DOHH2 (cell line): ENCODE measurements at regions not wholly inside any gene's neighbourhood (a gene's known extent, or its start where the extent isn't known, plus 50 kb on each side); places are given as distances from the start of the nearest gene placed in this dataset.

Source experiments
- H3F3A ChIP-seq: fragments of 200-600 bp; sonication (generic), shearing (Covaris generic); 2 replicates; pipeline ENCODE4 v1.6.0; 2016; ENCODE audit warnings: antibody characterized with exemption, mild to moderate bottlenecking; ENCODE audit not compliant: control insufficient read depth, insufficient read depth
- H3K27ac ChIP-seq: fragments of 200-600 bp; sonication (generic); 2 replicates; pipeline ENCODE4 v1.5.1; 2014; ENCODE audit warnings: low read depth, mild to moderate bottlenecking, low read length, moderate library complexity
- H3K27me3 ChIP-seq: fragments of 200-600 bp; sonication (generic); 2 replicates; pipeline ENCODE4 v1.6.1; 2014; ENCODE audit warnings: mild to moderate bottlenecking, low read length, mixed read lengths; ENCODE audit not compliant: control insufficient read depth
- H3K36me3 ChIP-seq: fragments of 200-600 bp; sonication (generic); 2 replicates; pipeline ENCODE4 v1.6.1; 2014; ENCODE audit warnings: mild to moderate bottlenecking, low read length, moderate library complexity, mixed read lengths; ENCODE audit not compliant: control insufficient read depth
- H3K4me1 ChIP-seq: fragments of 200-600 bp; sonication (generic); 2 replicates; pipeline ENCODE4 v1.6.1; 2014; ENCODE audit warnings: mild to moderate bottlenecking, low read length, mixed read lengths; ENCODE audit not compliant: control insufficient read depth
- H3K4me2 ChIP-seq: fragments of 200-600 bp; sonication (generic); 2 replicates; pipeline ENCODE4 v1.6.0; 2014; ENCODE audit warnings: mild to moderate bottlenecking, low read length, moderate library complexity
- H3K4me3 ChIP-seq: fragments of 200-600 bp; sonication (generic); 2 replicates; pipeline ENCODE4 v1.5.1; 2014; ENCODE audit warnings: mild to moderate bottlenecking, low read length, mixed read lengths
- H3K79me2 ChIP-seq: fragments of 200-600 bp; sonication (generic); 2 replicates; pipeline ENCODE4 v1.6.1; 2014; ENCODE audit warnings: mild to moderate bottlenecking, low read length, mixed read lengths; ENCODE audit not compliant: control insufficient read depth
- H3K9me2 ChIP-seq: fragments of 200-600 bp; sonication (generic); replicated peaks from 2 replicates; pipeline ENCODE4 v1.6.1; 2014; ENCODE audit warnings: mild to moderate bottlenecking, low read length, mixed read lengths; ENCODE audit not compliant: control insufficient read depth
- H3K9me3 ChIP-seq: fragments of 200-600 bp; sonication (generic); 2 replicates; pipeline ENCODE4 v1.6.1; 2014; ENCODE audit warnings: antibody characterized with exemption, low read length, mixed read lengths; ENCODE audit not compliant: control insufficient read depth, insufficient read depth
- H4K20me1 ChIP-seq: fragments of 200-600 bp; sonication (generic); 2 replicates; pipeline ENCODE4 v1.6.0; 2014; ENCODE audit warnings: low read depth, mild to moderate bottlenecking, antibody characterized with exemption, low read length, moderate library complexity; ENCODE audit not compliant: control insufficient read depth, insufficient read depth
- CTCF ChIP-seq: fragments of 200-600 bp; sonication (generic); IDR thresholded peaks from one replicate; pipeline ENCODE4 v1.5.1; 2014; ENCODE audit warnings: antibody characterized with exemption, mild to moderate bottlenecking, low read depth, low read length; ENCODE audit not compliant: poor library complexity, severe bottlenecking
- EZH2phosphoT487 ChIP-seq: fragments of 200-600 bp; sonication (generic); IDR thresholded peaks from 2 replicates; pipeline ENCODE4 v1.6.1; 2017; ENCODE audit warnings: borderline replicate concordance, mild to moderate bottlenecking, antibody characterized with exemption, low read length, moderate library complexity, mixed read lengths

DNA sequence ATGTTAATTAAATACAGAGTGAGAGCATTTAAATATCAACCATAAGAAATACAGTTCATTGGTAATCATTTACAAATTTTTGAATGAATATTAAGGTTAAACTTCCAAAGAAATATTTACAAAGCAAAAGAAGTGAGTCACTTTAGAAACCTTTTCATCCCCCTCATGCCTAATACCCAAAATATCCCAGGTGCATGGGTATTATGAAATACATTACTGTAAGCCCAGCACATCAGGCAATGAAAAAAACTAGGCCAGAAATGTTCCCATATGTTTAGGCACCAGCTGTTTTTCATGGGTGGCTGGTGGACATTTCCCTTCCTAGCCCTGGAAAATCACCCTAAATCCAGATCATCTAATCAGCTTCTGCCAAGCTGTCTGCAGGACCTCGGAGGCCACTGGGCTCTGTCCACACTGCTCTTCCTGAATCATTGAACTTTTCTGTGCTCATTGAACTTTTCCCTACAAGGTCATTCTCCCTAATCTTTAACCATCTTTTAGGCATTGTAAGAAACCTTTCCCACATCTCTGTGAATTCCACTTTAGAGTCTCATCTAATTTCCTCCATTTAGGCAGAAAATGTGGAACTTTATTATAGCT is 145.3 kb upstream of the STXBP5 start:
- Histone ChIP-seq H4K20me1 (no peaks in the 10 kb centered on the region), H3K36me3 (no peaks in the 10 kb centered on the region), H3K9me3 (no peaks in the 10 kb centered on the region), H3K4me2 (no peak overlapping the region), H3K4me1 (no peaks in the 10 kb centered on the region), H3K4me3 (no peak overlapping the region), H3K27ac (no peak overlapping the region), H3K27me3 (no peaks in the 10 kb centered on the region), H3K9me2 (no peaks in the 10 kb centered on the region), H3F3A (no peaks in the 10 kb centered on the region), H3K79me2 (no peaks in the 10 kb centered on the region)
- TF ChIP-seq EZH2phosphoT487 (no peak), CTCF (no peak)

- no peak overlapping the region for H3K4me2 ChIP-seq
- H3K9me3 ChIP-seq: no peaks in the 10 kb centered on the region
- H3K4me3 ChIP-seq: no peak overlapping the region
- H3K27me3 ChIP-seq: no peaks in the 10 kb centered on the region
- no peak for TF ChIP-seq EZH2phosphoT487
- no peak for TF ChIP-seq CTCF
- H3F3A ChIP-seq: no peaks in the 10 kb centered on the region
- no peaks in the 10 kb centered on the region for H3K4me1 ChIP-seq
- H4K20me1 ChIP-seq: no peaks in the 10 kb centered on the region
- H3K9me2 ChIP-seq: no peaks in the 10 kb centered on the region
- H3K27ac ChIP-seq: no peak overlapping the region
- no peaks in the 10 kb centered on the region for H3K79me2 ChIP-seq
- H3K36me3 ChIP-seq: no peaks in the 10 kb centered on the region
Observed at GRCh38 chr6:147060636-147061035, 143.6 kb upstream of the STXBP5 start.

- Histone ChIP-seq H3K27ac (no peak overlapping the region), H3F3A (no peaks in the 10 kb centered on the region), H3K9me2 (no peaks in the 10 kb centered on the region), H3K27me3 (no peaks in the 10 kb centered on the region), H3K4me1 (no peaks in the 10 kb centered on the region), H3K4me3 (no peak overlapping the region), H3K79me2 (no peaks in the 10 kb centered on the region), H3K9me3 (no peaks in the 10 kb centered on the region), H3K36me3 (no peaks in the 10 kb centered on the region), H4K20me1 (no peaks in the 10 kb centered on the region), H3K4me2 (no peak overlapping the region)
- no peak for TF ChIP-seq CTCF
- TF ChIP-seq EZH2phosphoT487: no peak
Observed at GRCh38 chr6:147061252-147061651, 143.0 kb upstream of the STXBP5 start.
